GM23338 (cell line): ENCODE measurements at regions not wholly inside any gene's neighbourhood (a gene's known extent, or its start where the extent isn't known, plus 50 kb on each side); places are given as distances from the start of the nearest gene placed in this dataset.

Experiments
- ATAC-seq: fragments of 200-7000 bp; cut with Tn5 transposase; 3 replicates; pipeline ENCODE4 v1.9.1; 2020
- DNase-seq: peaks from one replicate; pipeline ENCODE4 v3.0.0-alpha.2; 2015; ENCODE audit warnings: low spot score
- H2AFZ ChIP-seq: fragments of 200-600 bp; sonication (generic); 2 replicates; pipeline ENCODE4 v1.8.0; 2016; ENCODE audit warnings: antibody characterized with exemption, mild to moderate bottlenecking, moderate library complexity
- H3F3A ChIP-seq: fragments of 200-600 bp; sonication (generic); replicated peaks from 2 replicates; pipeline ENCODE4 v1.8.0; 2017; ENCODE audit warnings: antibody characterized with exemption, mixed run types, low read depth
- H3K27ac ChIP-seq: fragments of 200-600 bp; sonication (generic); 2 replicates; pipeline ENCODE4 v1.6.1; 2016; ENCODE audit warnings: low read depth
- H3K27me3 ChIP-seq: fragments of 200-600 bp; sonication (generic); 2 replicates; pipeline ENCODE4 v1.8.0; 2016; ENCODE audit warnings: mild to moderate bottlenecking, mixed run types, moderate library complexity; ENCODE audit not compliant: insufficient read depth
- H3K36me3 ChIP-seq: fragments of 200-600 bp; sonication (generic); 2 replicates; pipeline ENCODE4 v1.8.0; 2016; ENCODE audit warnings: mild to moderate bottlenecking; ENCODE audit not compliant: insufficient read depth
- H3K4me1 ChIP-seq: fragments of 200-600 bp; sonication (generic); 2 replicates; pipeline ENCODE4 v1.8.0; 2016; ENCODE audit warnings: mild to moderate bottlenecking, moderate library complexity; ENCODE audit not compliant: insufficient read depth
- H3K4me2 ChIP-seq: fragments of 200-600 bp; sonication (generic); 2 replicates; pipeline ENCODE4 v1.7.1; 2017; ENCODE audit warnings: mixed run types
- H3K4me3 ChIP-seq: fragments of 200-600 bp; sonication (generic); 2 replicates; pipeline ENCODE4 v1.6.1; 2016; ENCODE audit warnings: mixed run types
- H3K79me2 ChIP-seq: fragments of 200-600 bp; sonication (generic); replicated peaks from 2 replicates; pipeline ENCODE4 v1.8.0; 2017; ENCODE audit warnings: mild to moderate bottlenecking; ENCODE audit not compliant: insufficient read depth
- H3K9me2 ChIP-seq: fragments of 200-600 bp; sonication (generic); 2 replicates; pipeline ENCODE4 v1.8.0; 2017; ENCODE audit not compliant: insufficient read depth
- H4K20me1 ChIP-seq: fragments of 200-600 bp; sonication (generic); replicated peaks from 2 replicates; pipeline ENCODE4 v1.8.0; 2017; ENCODE audit warnings: mild to moderate bottlenecking; ENCODE audit not compliant: insufficient read depth
- H3K27ac Mint-ChIP-seq: 2 replicates; pipeline ENCODE4 v1.8.0; 2020; ENCODE audit warnings: inconsistent platforms, mild to moderate bottlenecking, moderate library complexity, mixed read lengths
- H3K27me3 Mint-ChIP-seq: 3 replicates; pipeline ENCODE4 v1.8.0; 2022; ENCODE audit warnings: low read depth, mild to moderate bottlenecking, moderate library complexity, mixed read lengths, inconsistent platforms; ENCODE audit not compliant: insufficient read depth, poor library complexity
- H3K36me3 Mint-ChIP-seq: 3 replicates; pipeline ENCODE4 v1.8.0; 2021; ENCODE audit warnings: low read depth, mild to moderate bottlenecking, inconsistent platforms, moderate library complexity, mixed read lengths
- H3K4me1 Mint-ChIP-seq: 3 replicates; pipeline ENCODE4 v1.8.0; 2020; ENCODE audit warnings: mild to moderate bottlenecking, inconsistent platforms, mixed read lengths
- H3K4me3 Mint-ChIP-seq: 3 replicates; pipeline ENCODE4 v1.8.0; 2021; ENCODE audit warnings: moderate library complexity, mild to moderate bottlenecking, inconsistent platforms, mixed read lengths
- H3K9me3 Mint-ChIP-seq: 3 replicates; pipeline ENCODE4 v1.8.0; 2020; ENCODE audit warnings: moderate library complexity, mild to moderate bottlenecking, inconsistent platforms, mixed read lengths
- CREB1 ChIP-seq: fragments of 250-450 bp; sonication (Bioruptor Pico); IDR thresholded peaks from 2 replicates; pipeline ENCODE4 v1.5.0; 2020; ENCODE audit warnings: low read depth, mild to moderate bottlenecking, moderate library complexity
- CTCF ChIP-seq, 2 experiments: fragments of 200-600 bp in 1 of 2; sonication (generic) in 1 of 2; conservative IDR thresholded peaks; 2 replicates each; pipeline versions ENCODE4 v1.5.1 to v1.6.1; 2016 to 2017; ENCODE audit warnings: antibody characterized with exemption in 2 of 2, low read depth in 2 of 2, mild to moderate bottlenecking in 2 of 2, moderate library complexity in 1 of 2
- ETS1 ChIP-seq: IDR thresholded peaks from 2 replicates; pipeline ENCODE4 v1.6.1; 2016; ENCODE audit warnings: antibody characterized with exemption
- EZH2 ChIP-seq: fragments of 200-600 bp; sonication (generic); IDR thresholded peaks from one replicate; pipeline ENCODE4 v1.8.0; 2017; ENCODE audit warnings: antibody characterized with exemption, mild to moderate bottlenecking, low read depth; ENCODE audit not compliant: unreplicated experiment
- EZH2phosphoT487 ChIP-seq: fragments of 200-600 bp; sonication (generic); IDR thresholded peaks from one replicate; pipeline ENCODE4 v1.8.1; 2018; ENCODE audit warnings: antibody characterized with exemption; ENCODE audit not compliant: unreplicated experiment
- JUNB ChIP-seq: IDR thresholded peaks from one replicate; pipeline ENCODE4 v1.6.1; 2016; ENCODE audit warnings: antibody characterized with exemption; ENCODE audit not compliant: unreplicated experiment
- NANOG ChIP-seq: IDR thresholded peaks from 2 replicates; pipeline ENCODE4 v1.6.1; 2016; ENCODE audit warnings: antibody characterized with exemption, borderline replicate concordance
- POLR2AphosphoS5 ChIP-seq: IDR thresholded peaks from 2 replicates; pipeline ENCODE4 v1.6.1; 2016; ENCODE audit warnings: antibody characterized with exemption, low read depth
- REST ChIP-seq: IDR thresholded peaks from one replicate; pipeline ENCODE4 v1.6.1; 2018; ENCODE audit warnings: antibody characterized with exemption; ENCODE audit not compliant: unreplicated experiment
- STAT1 ChIP-seq: IDR thresholded peaks from one replicate; pipeline ENCODE4 v1.6.1; 2016; ENCODE audit warnings: antibody characterized with exemption; ENCODE audit not compliant: unreplicated experiment
- ZNF114 ChIP-seq: fragments of 250-450 bp; sonication (Bioruptor Pico); IDR thresholded peaks from 2 replicates; pipeline ENCODE4 v1.5.0; 2020; ENCODE audit warnings: mild to moderate bottlenecking, moderate library complexity
- ZNF331 ChIP-seq: fragments of 250-450 bp; sonication (Bioruptor Pico); IDR thresholded peaks from 2 replicates; pipeline ENCODE4 v1.5.0; 2020; ENCODE audit warnings: low read depth, mild to moderate bottlenecking, moderate library complexity
- ZNF462 ChIP-seq: fragments of 250-450 bp; sonication (Bioruptor Pico); IDR thresholded peaks from 2 replicates; pipeline ENCODE4 v1.5.0; 2020; ENCODE audit warnings: mild to moderate bottlenecking, moderate library complexity

GRCh38 chr15:69625328-69625727 is 172.7 kb downstream of the RPLP1 start:
- Mint-ChIP-seq H3K27me3 (peaks cover 3% of the 10 kb centered on the region), H3K4me1 (no peaks in the 10 kb centered on the region), H3K4me3 (no peak overlapping the region), H3K9me3 (peaks cover 28% of the 10 kb centered on the region), H3K36me3 (peaks cover 7% of the 10 kb centered on the region; the same call in 2 of the 3 replicates), H3K27ac (no peak overlapping the region)
- Histone ChIP-seq H3K4me2 (no peak overlapping the region), H3K27ac (no peak overlapping the region), H3K4me1 (no peaks in the 10 kb centered on the region), H4K20me1 (no peaks in the 10 kb centered on the region), H3K79me2 (no peaks in the 10 kb centered on the region), H3K9me2 (peaks cover 4% of the 10 kb centered on the region; the same call in 1 of the 2 replicates), H3K36me3 (no peaks in the 10 kb centered on the region; the same call in 1 of the 2 replicates), H3K27me3 (no peaks in the 10 kb centered on the region), H3F3A (no peaks in the 10 kb centered on the region), H2AFZ (no peak overlapping the region), H3K4me3 (no peak overlapping the region)
- DNase-seq (no peak), ATAC-seq (no peak)
- TF ChIP-seq ZNF331 (CRISPR knock-in tag) (no peak), POLR2AphosphoS5 (no peak), JUNB (no peak), NANOG (no peak), REST (no peak), CREB1 (CRISPR knock-in tag) (no peak), ZNF462 (CRISPR knock-in tag) (no peak), EZH2 (no peak), CTCF (conservative IDR thresholded peaks at IDR 0.05; ENCODE audit: low read depth in 2 of 2) (no peak), STAT1 (no peak), EZH2phosphoT487 (no peak), ZNF114 (CRISPR knock-in tag) (no peak), ETS1 (no peak)
